ENCODE measurements at regions not wholly inside any gene's neighbourhood (a gene's known extent, or its start where the extent isn't known, plus 50 kb on each side); places are given as distances from the start of the nearest gene placed in this dataset.
A peak's percentile ranks its signal among the peaks of the same experiment; 100 is the strongest.

- Histone ChIP-seq H3K36me3 (replicated peaks in 1 of 2; ENCODE audit: control extremely low read depth in 1 of 2, control insufficient read depth in 1 of 2, extremely low read depth in 1 of 2, insufficient read depth in 2 of 2, low read length in 1 of 2) (no peaks in the 10 kb centered on the region), H4K20me1 (ENCODE audit: control insufficient read depth, insufficient read depth, low read length, poor library complexity, severe bottlenecking) (no peaks in the 10 kb centered on the region), H3K9ac (ENCODE audit: low read length) (no peak overlapping the region), H3K27ac (ENCODE audit: low read length in 2 of 2) (no peak overlapping the region), H3K9me3 (ENCODE audit: control extremely low read depth in 1 of 3, control insufficient read depth in 2 of 3, insufficient read depth in 1 of 3, low read length in 2 of 3) (no peaks in the 10 kb centered on the region), H3K4me1 (ENCODE audit: control insufficient read depth in 2 of 2, insufficient read depth in 2 of 2, low read length in 2 of 2) (peaks cover 7 to 25% of the 10 kb centered on the region in 2 donors), H2AFZ (ENCODE audit: insufficient read depth, low read depth, low read length, poor library complexity, severe bottlenecking) (no peak overlapping the region), H3K27me3 (replicated peaks in 1 of 4; ENCODE audit: control extremely low read depth in 1 of 4, control insufficient read depth in 3 of 4, insufficient read depth in 4 of 4, low read length in 3 of 4) (no peaks in the 10 kb centered on the region), H3K4me2 (replicated peaks; ENCODE audit: low read depth, low read length, poor library complexity, severe bottlenecking) (no peak overlapping the region), H3K4me3 (ENCODE audit: control extremely low read depth in 1 of 5, extremely low read depth in 1 of 5, insufficient read depth in 1 of 5, low read depth in 2 of 5, low read length in 4 of 5) (no peak overlapping the region), H3K79me2 (ENCODE audit: control insufficient read depth, insufficient read depth, low read length) (no peaks in the 10 kb centered on the region)
- ChIA-PET CTCF (no interaction called here), POLR2A (no interaction called here)
- WGBS (ENCODE audit: insufficient coverage) = no CpG with 5 or more reads among the region's 4 CpGs
- H3K27me3 Mint-ChIP-seq = no peaks in the 10 kb centered on the region
- H3K4me3 Mint-ChIP-seq = no peak overlapping the region
- ATAC-seq (ENCODE audit: low read depth) (no peak), DNase-seq (no peak)
- TF ChIP-seq EZH2 (IDR thresholded peaks at IDR 0.05; ENCODE audit: borderline replicate concordance, insufficient read depth, low read depth, low read length, poor library complexity, severe bottlenecking) (no peak), CTCF (IDR thresholded peaks at IDR 0.05) (no peak)
- intact Hi-C loops (cut with micrococcal nuclease) = no loop called here
- H3K4me1 Mint-ChIP-seq = peaks cover 11% of the 10 kb centered on the region
- H3K9me3 Mint-ChIP-seq (ENCODE audit: insufficient read depth) = peaks cover 4% of the 10 kb centered on the region
- H3K27ac Mint-ChIP-seq = no peak overlapping the region
Observed at GRCh38 chr10:107453561-107453960, 289.1 kb upstream of the SORCS1 start.

GRCh38 chr10:107451047-107451446, 286.5 kb upstream of the SORCS1 start:
- H3K9me3 Mint-ChIP-seq (ENCODE audit: insufficient read depth) = peaks cover 4% of the 10 kb centered on the region
- Histone ChIP-seq H3K27ac (ENCODE audit: low read length in 2 of 2) (no peak overlapping the region), H3K27me3 (replicated peaks in 1 of 4; ENCODE audit: control extremely low read depth in 1 of 4, control insufficient read depth in 3 of 4, insufficient read depth in 4 of 4, low read length in 3 of 4) (no peaks in the 10 kb centered on the region), H4K20me1 (ENCODE audit: control insufficient read depth, insufficient read depth, low read length, poor library complexity, severe bottlenecking) (no peaks in the 10 kb centered on the region), H3K9ac (ENCODE audit: low read length) (no peak overlapping the region), H3K4me1 (ENCODE audit: control insufficient read depth in 2 of 2, insufficient read depth in 2 of 2, low read length in 2 of 2) (peaks cover 7 to 25% of the 10 kb centered on the region in 2 donors), H3K36me3 (replicated peaks in 1 of 2; ENCODE audit: control extremely low read depth in 1 of 2, control insufficient read depth in 1 of 2, extremely low read depth in 1 of 2, insufficient read depth in 2 of 2, low read length in 1 of 2) (no peaks in the 10 kb centered on the region), H2AFZ (ENCODE audit: insufficient read depth, low read depth, low read length, poor library complexity, severe bottlenecking) (no peak overlapping the region), H3K4me2 (replicated peaks; ENCODE audit: low read depth, low read length, poor library complexity, severe bottlenecking) (peak overlapping the region; percentile 22), H3K4me3 (ENCODE audit: control extremely low read depth in 1 of 5, extremely low read depth in 1 of 5, insufficient read depth in 1 of 5, low read depth in 2 of 5, low read length in 4 of 5) (no peak overlapping the region), H3K9me3 (ENCODE audit: control extremely low read depth in 1 of 3, control insufficient read depth in 2 of 3, insufficient read depth in 1 of 3, low read length in 2 of 3) (no peaks in the 10 kb centered on the region), H3K79me2 (ENCODE audit: control insufficient read depth, insufficient read depth, low read length) (no peaks in the 10 kb centered on the region)
- peak overlapping the region; percentile 71 for H3K27ac Mint-ChIP-seq
- no peaks in the 10 kb centered on the region for H3K27me3 Mint-ChIP-seq
- ChIA-PET POLR2A (no interaction called here), CTCF (no interaction called here)
- H3K4me1 Mint-ChIP-seq = peaks cover 11% of the 10 kb centered on the region
- ATAC-seq (ENCODE audit: low read depth) (no peak), DNase-seq (peak; percentile 35)
- intact Hi-C loops (cut with micrococcal nuclease) = no loop called here
- H3K4me3 Mint-ChIP-seq = peak overlapping the region; percentile 66
- WGBS (ENCODE audit: insufficient coverage) = 24% methylated on average over 3 of the region's 4 CpGs
- TF ChIP-seq CTCF (IDR thresholded peaks at IDR 0.05) = no peak
- TF ChIP-seq EZH2 (IDR thresholded peaks at IDR 0.05; ENCODE audit: borderline replicate concordance, insufficient read depth, low read depth, low read length, poor library complexity, severe bottlenecking) = no peak

All from B cell (primary cell).